Brain pericyte (primary cell): ENCODE measurements at regions not wholly inside any gene's neighbourhood (a gene's known extent, or its start where the extent isn't known, plus 50 kb on each side); places are given as distances from the start of the nearest gene placed in this dataset.

Experiments
- DNase-seq: peaks from one replicate; pipeline ENCODE4 v3.0.0-alpha.2; 2012; ENCODE audit warnings: low read depth, low spot score

DNA sequence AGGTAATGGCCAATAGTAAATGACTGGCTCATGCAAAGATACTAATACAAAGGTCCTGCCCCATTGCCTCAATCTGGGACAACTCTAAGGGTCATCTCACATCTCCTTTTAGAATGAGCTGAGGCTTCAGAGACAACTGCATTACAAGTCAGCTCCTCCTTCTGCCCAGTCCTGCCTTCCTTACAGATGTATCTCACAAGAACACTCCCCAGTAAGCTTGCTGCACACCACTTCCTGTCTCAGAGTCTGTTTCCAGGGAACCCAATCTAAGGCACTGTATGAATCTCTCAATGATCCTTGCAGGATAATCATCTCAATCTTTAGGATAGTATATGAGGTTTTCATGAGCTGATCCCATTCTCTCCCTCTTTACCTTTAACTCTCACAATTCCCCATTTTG, 57.8 kb upstream of the ZDHHC17 start:
- no peak for DNase-seq

GRCh38 chr12:76706761-76707160, 57.2 kb upstream of the ZDHHC17 start:
- no peak for DNase-seq

- DNase-seq: no peak
These were observed 56.1 kb upstream of the ZDHHC17 start for GRCh38 chr12:76707772-76708171.

- no peak for DNase-seq
These were observed 55.6 kb upstream of the ZDHHC17 start for GRCh38 chr12:76708296-76708695.

GRCh38 chr12:76711241-76711640, 52.7 kb upstream of the ZDHHC17 start:
- DNase-seq: no peak

- no peak for DNase-seq
These were observed 50.8 kb upstream of the ZDHHC17 start for GRCh38 chr12:76713130-76713529.

DNA sequence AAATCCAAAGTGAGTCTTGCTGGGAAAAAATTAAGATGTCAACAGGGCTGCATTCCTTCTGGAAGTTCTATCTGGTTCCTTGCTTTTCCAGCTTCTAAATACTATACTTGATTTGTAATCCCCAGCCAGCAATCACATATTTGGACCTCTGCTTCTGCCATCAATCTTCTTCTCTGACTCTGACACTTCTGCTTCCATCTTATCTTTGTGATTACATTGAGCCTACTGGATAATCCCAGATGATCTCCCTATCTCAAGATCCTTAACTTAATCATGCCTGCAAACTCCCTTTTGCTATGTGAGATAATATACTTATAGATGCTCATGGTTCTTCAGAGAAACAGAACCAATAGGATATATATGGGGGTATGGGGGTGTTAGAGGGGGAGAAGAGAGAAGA, 49.9 kb upstream of the ZDHHC17 start:
- DNase-seq: no peak
